Activated CD8-positive, alpha-beta T cell treated with anti-CD3 and anti-CD28 coated beads for 36 hours (primary cell): ENCODE measurements at regions not wholly inside any gene's neighbourhood (a gene's known extent, or its start where the extent isn't known, plus 50 kb on each side); places are given as distances from the start of the nearest gene placed in this dataset.

Source experiments
- ATAC-seq: fragments of 200-7000 bp; cut with Tn5 transposase; one replicate; pipeline ENCODE4 v1.10.0; 2021; ENCODE audit warnings: mild to moderate bottlenecking, moderate library complexity
- CTCF ChIA-PET: fragments of 350-600 bp; sonication (Branson Sonifier 250); formaldehyde crosslinking; loops from one replicate; lab custom pipeline; 2021; ENCODE audit warnings: antibody characterized with exemption; lab: Charles Lee
- POLR2A ChIA-PET: fragments of 350-600 bp; sonication (Branson Sonifier 250); formaldehyde crosslinking; loops from one replicate; lab custom pipeline; 2021; ENCODE audit warnings: antibody characterized with exemption; lab: Charles Lee
- DNase-seq: peaks from one replicate; pipeline ENCODE4 v3.0.0-alpha.2; 2020
- H3K27ac Mint-ChIP-seq: one replicate; pipeline ENCODE4 v1.8.0; 2021; ENCODE audit warnings: mild to moderate bottlenecking, mixed read lengths
- H3K27me3 Mint-ChIP-seq: one replicate; pipeline ENCODE4 v1.8.0; 2021; ENCODE audit warnings: mixed read lengths
- H3K36me3 Mint-ChIP-seq: one replicate; pipeline ENCODE4 v1.8.0; 2021; ENCODE audit warnings: low read depth, mixed read lengths
- H3K4me1 Mint-ChIP-seq: one replicate; pipeline ENCODE4 v1.8.0; 2021; ENCODE audit warnings: low read depth, mixed read lengths
- H3K4me3 Mint-ChIP-seq: one replicate; pipeline ENCODE4 v1.8.0; 2021; ENCODE audit warnings: mild to moderate bottlenecking, moderate library complexity, mixed read lengths
- H3K9me3 Mint-ChIP-seq: one replicate; pipeline ENCODE4 v1.8.0; 2021; ENCODE audit warnings: mixed read lengths
- CTCF ChIP-seq: fragments of 200-600 bp; IDR thresholded peaks from one replicate; pipeline ENCODE4 v1.8.0; 2022; ENCODE audit warnings: antibody characterized with exemption, mild to moderate bottlenecking
- intact Hi-C: fragments of 100-400 bp; cut with micrococcal nuclease; formaldehyde crosslinking; loops from one replicate; pipeline ENCODE4 v1.10.0; 2022

DNA sequence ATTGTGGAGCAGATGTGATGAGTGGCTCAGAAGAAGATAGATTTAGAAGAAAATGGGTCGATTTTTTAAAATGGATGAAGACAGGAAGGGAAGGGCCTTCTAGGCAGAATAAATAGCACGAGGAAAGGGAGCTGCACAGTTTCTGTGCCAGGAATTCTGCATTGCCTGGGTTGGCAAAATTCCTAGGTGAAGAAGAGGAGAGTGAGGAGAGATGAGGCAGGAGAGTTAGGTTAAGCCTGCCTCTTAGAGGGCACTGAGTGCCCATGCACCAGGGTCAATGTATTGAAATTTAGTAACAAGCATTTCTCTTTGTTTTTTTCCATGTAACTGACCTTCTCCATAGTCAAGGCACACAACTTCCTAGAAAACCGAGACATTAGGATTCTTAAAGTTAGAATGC, 159.5 kb downstream of the YTHDC2 start:
- CTCF ChIA-PET: interaction anchor here (0.7 kb wide), 1 partner anchor 9 kb away, joined by 3 read pairs; no protein-coding TSS in a partner anchor
- intact Hi-C loops: no loop called here
- no peak for ATAC-seq

DNA sequence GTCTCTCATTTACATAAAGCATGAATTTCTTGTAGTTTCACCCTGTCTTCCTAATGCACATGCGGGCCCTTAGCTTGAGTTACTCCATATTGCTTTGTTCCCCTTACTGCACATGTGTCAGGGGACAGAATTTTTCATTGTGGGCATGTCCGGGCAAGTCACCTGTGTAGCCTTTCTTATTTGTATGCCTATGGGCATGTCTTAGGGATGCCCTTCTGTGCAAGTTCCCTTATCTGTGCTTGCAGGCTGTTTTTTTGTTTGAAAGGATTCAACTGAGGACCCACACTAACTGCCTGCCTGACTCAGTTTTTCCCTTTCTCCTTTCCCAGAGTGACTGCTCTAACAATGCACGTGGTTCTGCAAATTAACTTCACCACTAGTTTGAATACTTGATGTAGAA, 161.7 kb downstream of the YTHDC2 start:
- no peak overlapping the region for H3K4me3 Mint-ChIP-seq
- CTCF ChIA-PET: interaction anchor here (0.8 kb wide), 1 partner anchor 297 kb away, joined by 3 read pairs; no protein-coding TSS in a partner anchor

More for the DNA sequence above, 159.5 kb downstream of the YTHDC2 start:
- Mint-ChIP-seq H3K4me1 (no peaks in the 10 kb centered on the region), H3K9me3 (no peaks in the 10 kb centered on the region), H3K27me3 (peaks cover 11% of the 10 kb centered on the region), H3K4me3 (no peak overlapping the region), H3K27ac (no peak overlapping the region), H3K36me3 (no peaks in the 10 kb centered on the region)
- POLR2A ChIA-PET: no interaction called here
- TF ChIP-seq CTCF: no peak
- DNase-seq: no peak

GRCh38 chr5:113678202-113678601, 164.7 kb downstream of the YTHDC2 start:
- ATAC-seq (no peak), DNase-seq (no peak)
- H3K4me3 Mint-ChIP-seq: no peak overlapping the region
- CTCF ChIA-PET: interaction anchor here (0.8 to 1.8 kb wide), 3 partner anchors 13 to 80 kb away, joined by 3 to 4 read pairs (median 3); no protein-coding TSS in a partner anchor
- no peak overlapping the region for H3K27ac Mint-ChIP-seq
- no peaks in the 10 kb centered on the region for H3K4me1 Mint-ChIP-seq
- no peak for TF ChIP-seq CTCF
- no peaks in the 10 kb centered on the region for H3K9me3 Mint-ChIP-seq
- no peaks in the 10 kb centered on the region for H3K36me3 Mint-ChIP-seq
- intact Hi-C loops: loop anchor here (2.0 kb wide), 1 partner anchor 773 kb away; no protein-coding TSS in a partner anchor
- peaks cover 1% of the 10 kb centered on the region for H3K27me3 Mint-ChIP-seq
- POLR2A ChIA-PET: no interaction called here

More for the DNA sequence above, 161.7 kb downstream of the YTHDC2 start:
- POLR2A ChIA-PET: no interaction called here
- Mint-ChIP-seq H3K27ac (no peak overlapping the region), H3K4me1 (no peaks in the 10 kb centered on the region), H3K27me3 (peaks cover 5% of the 10 kb centered on the region), H3K9me3 (no peaks in the 10 kb centered on the region), H3K36me3 (no peaks in the 10 kb centered on the region)
- ATAC-seq (no peak), DNase-seq (no peak)
- TF ChIP-seq CTCF: no peak
- intact Hi-C loops: no loop called here

GRCh38 chr5:113678924-113679575, 165.6 kb downstream of the YTHDC2 start:
- Mint-ChIP-seq H3K27me3 (no peaks in the 10 kb centered on the region), H3K9me3 (no peaks in the 10 kb centered on the region), H3K4me1 (no peaks in the 10 kb centered on the region), H3K4me3 (no peak overlapping the region), H3K36me3 (no peaks in the 10 kb centered on the region), H3K27ac (no peak overlapping the region)
- DNase-seq: peak; percentile 45
- ChIA-PET POLR2A (no interaction called here), CTCF (interaction anchor here (0.8 to 3.0 kb wide), 8 partner anchors 12 to 1112 kb away, joined by 3 to 13 read pairs (median 4); no protein-coding TSS in a partner anchor)
- peak; percentile 69 for ATAC-seq
- peak; percentile 43 for TF ChIP-seq CTCF
- intact Hi-C loops: loop anchor here (2.0 kb wide), 1 partner anchor 772 kb away; no protein-coding TSS in a partner anchor

DNA sequence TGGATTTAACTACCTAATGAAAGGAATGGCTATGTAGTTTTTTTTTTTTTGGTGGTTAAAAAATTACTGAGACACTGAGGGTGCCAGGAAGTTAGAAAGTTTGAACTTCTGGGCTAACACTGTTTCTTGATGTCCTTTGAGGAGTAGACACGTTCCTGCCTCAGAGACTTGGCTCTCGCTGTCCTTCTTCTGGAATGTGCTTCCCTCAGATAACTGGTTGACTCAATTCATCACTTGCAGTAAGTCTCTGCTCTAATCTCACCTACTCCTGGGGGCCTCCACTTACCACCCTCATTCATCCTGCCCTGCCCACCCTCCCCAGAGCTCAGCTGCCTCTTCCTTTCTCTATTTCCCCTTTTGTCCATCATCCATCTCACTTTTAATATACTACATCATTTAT, 167.0 kb downstream of the YTHDC2 start:
- ChIA-PET POLR2A (no interaction called here), CTCF (interaction anchor here (0.7 to 3.0 kb wide), 7 partner anchors 18 to 1622 kb away, joined by 3 to 13 read pairs (median 4); no protein-coding TSS in a partner anchor)
- Mint-ChIP-seq H3K9me3 (no peaks in the 10 kb centered on the region), H3K27ac (no peak overlapping the region), H3K27me3 (no peaks in the 10 kb centered on the region), H3K4me1 (no peaks in the 10 kb centered on the region), H3K4me3 (no peak overlapping the region), H3K36me3 (no peaks in the 10 kb centered on the region)
- intact Hi-C loops: no loop called here
- ATAC-seq (no peak), DNase-seq (no peak)
- TF ChIP-seq CTCF: no peak
